CD4-positive, alpha-beta T cell treated with Interleukin-4 for 1 hour (primary cell): ENCODE measurements at regions not wholly inside any gene's neighbourhood (a gene's known extent, or its start where the extent isn't known, plus 50 kb on each side); places are given as distances from the start of the nearest gene placed in this dataset.
A peak's percentile ranks its signal among the peaks of the same experiment; 100 is the strongest.
"Not testable (repeated sequence)": the region's sequence is repeated elsewhere in the genome, so short reads cannot be mapped to it uniquely, and the experiment has no call there.

ENCODE experiments used
- DNase-seq, 2 donors: peaks; one replicate each; pipeline ENCODE4 v3.0.0-alpha.2; 2020 to 2022

DNA sequence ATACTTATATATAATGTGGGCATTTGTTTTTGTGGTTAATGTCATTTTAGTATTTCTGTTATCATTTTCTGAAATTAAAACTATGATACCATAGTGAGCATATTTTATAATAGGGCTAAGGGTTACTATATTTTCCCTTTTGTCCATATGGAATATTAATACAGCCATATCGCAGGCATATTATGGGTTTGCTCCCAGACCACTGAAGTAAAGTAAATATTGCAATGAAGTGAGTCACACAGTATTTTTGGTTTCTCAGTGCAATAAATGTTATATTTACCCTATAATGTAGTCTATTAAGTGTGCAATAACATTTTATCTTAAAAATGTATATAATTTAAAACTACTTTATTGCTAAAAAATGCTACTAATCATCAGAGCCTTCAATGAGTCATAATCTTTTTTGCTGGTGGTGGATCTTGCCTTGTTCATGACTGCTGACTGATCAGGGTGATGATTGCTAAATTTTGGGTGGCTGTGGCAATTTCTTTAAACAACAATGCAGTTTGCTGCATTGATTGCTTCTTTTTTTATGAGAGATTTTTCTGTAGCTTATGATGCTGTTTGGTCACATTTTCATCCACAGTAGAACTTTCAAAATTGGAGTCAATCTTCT, 1044.5 kb upstream of the NOVA1 start:
- DNase-seq, result no peak

GRCh38 chr14:27660683-27661082, 1062.8 kb upstream of the NOVA1 start:
- DNase-seq, result no peak

- DNase-seq, result no peak
Observed at GRCh38 chr14:27668531-27668930, 1070.7 kb upstream of the NOVA1 start.

GRCh38 chr14:27672047-27672446, 1074.2 kb upstream of the NOVA1 start:
- DNase-seq, result no peak

- DNase-seq, result not testable (repeated sequence)
Observed at GRCh38 chr14:27672811-27673737, 1075.2 kb upstream of the NOVA1 start.

DNA sequence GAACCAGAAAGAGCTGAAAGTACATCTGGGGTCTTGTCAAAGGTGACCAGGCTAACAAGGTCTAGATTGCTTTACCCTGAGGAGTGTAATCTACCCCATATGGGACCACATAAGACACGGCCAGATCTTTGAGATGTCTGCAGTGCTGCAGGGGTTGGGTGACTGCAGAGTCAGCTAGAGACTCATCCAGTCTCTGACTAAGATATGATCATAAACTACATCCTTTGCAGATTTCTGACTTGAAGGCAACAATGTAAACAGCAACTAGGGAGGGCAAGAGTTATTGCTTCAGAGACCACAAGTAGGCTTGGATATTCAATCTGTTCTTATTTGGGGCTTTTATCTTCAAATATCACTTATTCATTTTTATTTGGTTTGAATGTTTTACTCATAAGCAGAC, 1080.5 kb upstream of the FOXG1 start:
- no peak for DNase-seq

GRCh38 chr14:27688841-27689444, 1077.6 kb upstream of the FOXG1 start:
- DNase-seq, result no peak

- DNase-seq, result no peak
Observed at GRCh38 chr14:27712364-27712763, 1054.2 kb upstream of the FOXG1 start.

GRCh38 chr14:27715561-27715960, 1051.0 kb upstream of the FOXG1 start:
- no peak for DNase-seq

GRCh38 chr14:27721760-27722159, 1044.8 kb upstream of the FOXG1 start:
- no peak for DNase-seq

DNA sequence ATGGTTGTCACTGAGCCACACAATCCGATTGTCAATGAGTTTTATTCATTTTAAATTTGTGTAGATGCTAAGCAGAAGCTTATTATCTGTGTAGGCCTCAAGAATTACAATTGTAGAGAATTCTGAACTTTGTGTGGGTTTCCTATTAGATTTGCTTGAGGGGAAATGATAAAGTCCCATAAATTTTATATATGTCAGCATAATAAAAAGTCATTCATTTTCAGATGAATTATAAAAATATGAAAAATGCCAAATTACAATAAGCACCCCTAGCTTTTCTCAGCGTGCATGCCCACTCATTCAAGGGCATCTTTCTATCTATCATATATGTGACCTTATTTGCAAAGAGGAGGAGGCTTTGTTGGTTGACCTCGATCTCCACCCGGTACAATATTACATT, 1041.1 kb upstream of the FOXG1 start:
- DNase-seq, result no peak

- DNase-seq, result no peak
Observed at GRCh38 chr14:27727251-27727770, 1039.3 kb upstream of the FOXG1 start.

DNA sequence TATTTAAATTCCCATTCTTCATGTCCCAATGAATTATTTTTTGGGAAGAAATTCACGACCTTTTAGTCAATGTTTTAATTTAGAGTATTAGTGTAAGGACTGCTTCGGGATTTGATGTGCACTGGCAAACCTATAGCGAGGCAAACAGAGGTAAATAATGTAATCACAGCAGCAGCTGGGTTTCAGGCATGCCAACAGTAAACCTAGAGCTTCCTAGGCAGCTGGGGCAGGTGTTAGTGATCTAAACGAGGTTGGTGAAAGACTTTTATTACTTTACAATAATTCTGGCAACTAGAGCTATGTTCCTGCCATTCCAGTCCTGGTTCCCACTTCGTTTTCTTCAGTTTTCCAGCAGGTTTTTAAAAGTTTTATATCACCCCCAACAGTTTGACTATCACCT, 1036.4 kb upstream of the FOXG1 start:
- DNase-seq, result no peak

- no peak for DNase-seq
Observed at GRCh38 chr14:27739657-27740156, 1026.9 kb upstream of the FOXG1 start.

DNA sequence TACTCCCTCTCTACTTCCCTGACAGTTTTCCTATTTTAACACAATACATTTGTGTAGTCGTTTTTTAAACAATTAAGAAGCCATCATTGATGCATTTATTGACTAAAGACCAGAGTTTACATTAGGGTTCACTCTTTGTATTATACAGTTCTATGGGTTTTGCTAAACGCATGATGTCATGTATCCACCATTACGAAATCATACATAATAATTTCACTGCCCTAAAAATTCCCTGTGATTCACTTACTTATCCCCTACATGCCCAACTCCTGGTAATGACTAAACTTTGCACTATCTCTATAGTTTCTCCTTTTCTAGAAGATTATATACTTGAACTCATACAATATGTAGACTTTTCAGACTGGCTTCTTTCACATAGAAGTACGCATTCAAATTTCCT, 1016.5 kb upstream of the FOXG1 start:
- no peak for DNase-seq

DNA sequence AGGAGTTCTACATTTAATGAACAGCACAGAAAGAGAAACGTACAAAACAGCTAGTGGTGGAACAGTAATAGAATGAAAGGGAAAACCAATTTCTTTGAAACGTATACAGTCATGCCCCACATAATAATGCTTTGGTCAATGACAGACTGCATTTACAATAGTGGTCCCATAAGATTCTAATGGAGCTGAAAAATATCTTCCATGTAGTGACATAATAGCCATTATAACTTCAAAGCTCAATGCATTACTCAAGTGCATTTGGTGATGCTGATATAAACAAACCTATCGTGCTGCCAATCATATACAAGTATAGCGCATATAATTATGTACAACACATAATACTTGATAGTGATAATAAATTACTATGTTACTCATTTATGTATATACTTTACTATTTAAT, 1008.9 kb upstream of the FOXG1 start:
- DNase-seq, result not testable (repeated sequence)

DNA sequence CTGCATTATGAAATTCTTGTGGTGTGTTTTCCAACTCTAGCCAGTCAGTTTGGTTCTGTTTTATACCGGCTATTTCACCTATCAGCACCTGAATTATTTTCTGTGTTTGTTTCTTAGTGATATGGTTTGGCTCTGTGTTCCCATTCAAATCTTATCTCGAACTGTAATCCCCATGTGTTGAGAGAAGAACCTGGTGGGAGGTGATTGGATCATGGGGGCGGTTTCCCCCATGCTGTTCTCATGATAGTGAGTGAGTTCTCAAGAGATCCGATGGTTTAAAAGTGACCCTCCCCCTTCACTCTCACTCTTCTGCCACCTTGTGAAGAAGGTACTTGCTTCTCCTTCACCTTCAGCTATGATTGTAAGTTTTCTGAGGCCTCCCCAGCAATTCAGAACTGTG, 1006.2 kb upstream of the FOXG1 start:
- not testable (repeated sequence) for DNase-seq

DNA sequence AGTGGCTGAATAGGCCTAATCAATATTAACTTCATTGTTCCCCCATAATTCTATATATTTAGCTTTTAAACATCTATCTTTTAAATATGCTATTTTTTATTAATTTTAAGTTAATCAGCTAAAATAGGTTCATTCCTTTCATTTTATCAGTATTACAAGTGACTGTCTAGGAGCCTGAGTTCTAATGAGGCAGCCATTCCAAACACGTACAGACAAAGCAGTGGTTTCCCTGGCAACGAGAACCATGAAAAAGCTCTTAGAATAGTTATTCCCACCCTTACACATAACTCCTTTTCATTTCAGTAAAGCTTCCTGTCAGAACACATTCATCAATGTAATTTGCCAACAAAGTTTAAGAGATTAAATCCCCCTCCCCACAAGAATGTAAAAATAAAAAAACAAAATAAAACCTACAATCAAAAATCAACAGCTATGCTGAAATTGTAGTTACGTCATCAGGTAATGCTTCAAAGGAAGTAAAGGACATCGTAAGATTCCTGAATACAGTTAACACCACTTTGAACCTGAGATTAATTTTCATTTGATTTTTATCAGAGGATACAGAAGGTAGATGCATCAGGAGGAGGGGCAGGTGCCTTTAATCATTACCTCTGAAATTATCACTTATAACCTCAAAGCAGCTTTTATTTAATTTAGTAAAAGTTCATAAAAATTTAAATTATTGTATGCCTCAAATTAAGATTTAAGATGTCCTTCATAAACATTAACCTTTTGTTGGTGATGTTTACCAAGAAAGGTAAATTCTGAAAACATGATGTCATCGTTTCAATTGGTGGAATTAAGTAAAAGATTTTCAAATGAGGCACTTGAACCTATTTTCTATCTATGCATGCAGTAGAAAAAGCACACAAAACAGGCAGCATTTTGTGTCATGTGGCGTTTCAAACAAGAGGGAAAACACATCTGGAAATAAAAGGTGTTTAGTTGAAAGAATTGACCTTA, 967.2 kb upstream of the FOXG1 start:
- DNase-seq, result not testable (repeated sequence)

DNA sequence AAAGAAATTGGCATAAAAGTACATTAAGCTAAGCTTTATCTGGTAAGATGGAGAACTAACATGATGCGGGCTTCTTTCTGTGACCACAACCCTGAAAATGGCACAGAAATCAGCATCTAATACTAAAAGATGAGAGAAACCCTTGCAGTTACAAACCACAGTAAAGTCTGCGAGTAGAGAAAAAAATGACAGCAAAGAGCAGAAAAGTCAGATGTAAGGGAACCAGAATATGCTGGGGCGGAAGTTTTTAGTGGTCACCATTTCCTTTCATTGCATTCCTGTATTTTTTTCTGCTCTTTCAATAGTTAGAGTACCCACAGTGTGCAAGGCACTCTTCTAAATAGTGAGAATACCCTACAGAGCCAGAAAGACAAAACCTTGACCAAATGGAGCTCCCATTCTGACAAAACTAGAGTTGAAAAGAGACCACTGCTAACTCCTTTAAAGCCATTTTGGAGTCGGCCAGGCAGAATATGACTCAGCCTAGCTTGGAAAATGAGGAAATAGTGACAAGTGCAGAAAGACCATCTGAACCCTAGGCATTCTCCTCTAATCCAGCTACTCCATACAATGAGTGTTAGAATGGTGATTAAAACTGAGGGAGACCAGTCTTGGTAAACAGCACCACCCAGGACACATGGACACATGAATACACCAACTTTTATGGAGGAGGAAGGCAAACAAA, 948.7 kb upstream of the FOXG1 start:
- not testable (repeated sequence) for DNase-seq

GRCh38 chr14:27826149-27826548, 940.4 kb upstream of the FOXG1 start:
- DNase-seq, result peak in 1 of 2 donors; percentile 13

DNA sequence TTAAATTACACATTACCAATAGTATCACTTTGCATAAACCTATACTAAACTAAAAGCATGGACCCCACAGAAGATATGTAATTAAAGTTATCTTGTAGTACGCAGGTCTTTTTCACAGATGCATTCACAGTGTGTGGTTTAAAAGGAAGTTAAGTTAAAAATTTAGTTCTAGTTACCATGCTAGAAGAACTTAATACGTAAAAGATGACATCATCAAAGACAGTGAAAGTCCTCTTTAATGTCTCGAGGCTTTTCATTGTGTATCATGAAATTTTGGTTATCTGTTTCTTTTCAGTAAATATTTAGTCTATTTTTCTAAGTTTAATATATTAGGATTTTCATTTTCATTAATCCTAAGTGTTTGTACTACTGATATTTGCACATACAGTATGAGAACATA, 934.6 kb upstream of the FOXG1 start:
- DNase-seq, result not testable (repeated sequence)

DNA sequence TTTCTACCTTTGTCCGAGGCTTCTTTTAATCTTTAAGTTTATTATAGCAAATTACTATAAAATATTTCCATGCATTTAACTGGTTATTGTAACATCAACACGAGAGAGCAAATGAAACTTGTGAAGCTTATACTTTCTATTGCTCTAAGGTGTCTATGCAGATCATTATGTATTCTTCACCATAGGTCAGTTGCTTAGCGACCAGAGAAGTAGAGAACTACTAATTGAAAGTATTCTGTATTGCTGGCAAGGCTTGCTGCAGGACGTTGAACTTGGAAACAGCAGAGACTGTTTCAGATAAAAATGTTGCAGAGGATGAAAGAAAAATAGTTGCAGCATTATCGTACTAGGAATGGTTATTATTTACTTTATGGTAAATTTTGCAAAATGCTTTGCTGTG, 933.6 kb upstream of the FOXG1 start:
- DNase-seq, result not testable (repeated sequence)
